ENCODE measurements at regions not wholly inside any gene's neighbourhood (a gene's known extent, or its start where the extent isn't known, plus 50 kb on each side); places are given as distances from the start of the nearest gene placed in this dataset.

GRCh38 chr16:86667035-86667434 is 88.7 kb downstream of the FOXL1 start (continued):
- TF ChIP-seq USF2 (IDR thresholded peaks at IDR 0.05) (no peak), HOXB5 (CRISPR knock-in tag; IDR thresholded peaks at IDR 0.05) (no peak), HEYL (CRISPR knock-in tag; IDR thresholded peaks at IDR 0.05) (no peak), CBX8 (IDR thresholded peaks at IDR 0.05) (no peak), NR3C1 (IDR thresholded peaks at IDR 0.05) (no peak), JUNB (IDR thresholded peaks at IDR 0.05) (no peak), GATA3 (IDR thresholded peaks at IDR 0.05; ENCODE audit: borderline replicate concordance) (no peak), NFE2L2 (conservative IDR thresholded peaks at IDR 0.05; ENCODE audit: low read length) (no peak)

GRCh38 chr16:86668136-86668910 is 90.0 kb downstream of the FOXL1 start:
- no peak for FAIRE-seq
- 82% methylated on average over 8 of the region's 8 CpGs for WGBS (ENCODE audit: missing lambda C conversion rate)

More at GRCh38 chr16:86668136-86668910, 90.0 kb downstream of the FOXL1 start:
- peaks cover 27% of the 10 kb centered on the region for H3K4me1 ChIP-seq
- peak in 1 of 2 experiments; percentile 42 for DNase-seq (ENCODE audit: low read depth in 1 of 2, low spot score in 1 of 2)
- POLR2A ChIA-PET, result interaction anchor here (0.7 kb wide), 1 partner anchor 8 kb away, joined by 5 read pairs; no protein-coding TSS in a partner anchor
- H3K9me3 ChIP-seq, result peaks cover 7% of the 10 kb centered on the region; the same call in 2 of the 3 replicates
- TF ChIP-seq GATA3 (IDR thresholded peaks at IDR 0.05; ENCODE audit: borderline replicate concordance), result no peak
- TF ChIP-seq HES2 (IDR thresholded peaks at IDR 0.05), result no peak
- no peak for TF ChIP-seq JUN (IDR thresholded peaks at IDR 0.05)
- TF ChIP-seq NFE2L2 (conservative IDR thresholded peaks at IDR 0.05; ENCODE audit: low read length), result no peak
- no peak for TF ChIP-seq PHF8 (IDR thresholded peaks at IDR 0.05; ENCODE audit: borderline replicate concordance, low read depth)
- no peak for TF ChIP-seq E2F6 (IDR thresholded peaks at IDR 0.05; ENCODE audit: borderline replicate concordance, low read depth)
- no peak for TF ChIP-seq POLR2A (IDR thresholded peaks at IDR 0.05; ENCODE audit: low read length)
- TF ChIP-seq CTCF (IDR thresholded peaks at IDR 0.05), result no peak
- TF ChIP-seq RNF2 (IDR thresholded peaks at IDR 0.05; ENCODE audit: borderline replicate concordance, low read depth), result no peak
- no peak for TF ChIP-seq KDM1A (IDR thresholded peaks at IDR 0.05; ENCODE audit: low read depth)
- TF ChIP-seq ZC3H11A (IDR thresholded peaks at IDR 0.05), result no peak
- no peak for TF ChIP-seq ZNF302 (CRISPR knock-in tag; IDR thresholded peaks at IDR 0.05)
- TF ChIP-seq EP300 (IDR thresholded peaks at IDR 0.05), result no peak
- TF ChIP-seq ELK1 (IDR thresholded peaks at IDR 0.05; ENCODE audit: low read depth, low read length), result no peak
- no peak overlapping the region for H3K4me2 ChIP-seq
- ATAC-seq, result no peak
- no peak overlapping the region for H3K4me3 ChIP-seq
- H3K27ac ChIP-seq, result peak overlapping the region; percentile 17 to 54; a peak in 3 of 6 replicates
- CTCF ChIA-PET, result interaction anchor here (0.7 to 1.0 kb wide), 4 partner anchors 32 to 624 kb away, joined by 3 to 4 read pairs (median 3); no protein-coding TSS in a partner anchor

Measured in A549 (cell line).